Small intestine (tissue), 7 donors: ENCODE measurements at regions not wholly inside any gene's neighbourhood (a gene's known extent, or its start where the extent isn't known, plus 50 kb on each side); places are given as distances from the start of the nearest gene placed in this dataset.

ENCODE experiments used
- DNase-seq, 2 donors: peaks; one replicate each; pipeline versions ENCODE4 v3.0.0 to v3.0.0-alpha.2; 2013
- FAIRE-seq: peaks from 2 replicates; lab custom pipeline; 2012; peaks lifted over from hg19 to GRCh38; lab: Jason Lieb, UNC
- H3K27ac ChIP-seq, 3 donors: one replicate each; pipeline ENCODE4 v1.5.1; 2013; ENCODE audit warnings: low read length in 2 of 3, mild to moderate bottlenecking in 2 of 3, control low read depth in 1 of 3, inconsistent platforms in 1 of 3, low read depth in 1 of 3, moderate library complexity in 1 of 3
- H3K27me3 ChIP-seq, 3 donors: one replicate each; pipeline ENCODE4 v1.6.1; 2013; ENCODE audit warnings: low read length in 3 of 3, inconsistent platforms in 1 of 3; ENCODE audit not compliant: control insufficient read depth in 3 of 3, insufficient read depth in 3 of 3
- H3K36me3 ChIP-seq, 3 donors: one replicate each; pipeline ENCODE4 v1.6.1; 2013; ENCODE audit warnings: low read length in 3 of 3, inconsistent platforms in 1 of 3, low read depth in 1 of 3, mild to moderate bottlenecking in 1 of 3, moderate library complexity in 1 of 3; ENCODE audit not compliant: control insufficient read depth in 3 of 3, insufficient read depth in 2 of 3
- H3K4me1 ChIP-seq, 3 donors: one replicate each; pipeline ENCODE4 v1.6.1; 2013; ENCODE audit warnings: low read length in 2 of 3, inconsistent platforms in 1 of 3, low read depth in 1 of 3, mild to moderate bottlenecking in 1 of 3, moderate library complexity in 1 of 3; ENCODE audit not compliant: control insufficient read depth in 3 of 3, insufficient read depth in 2 of 3
- H3K4me3 ChIP-seq, 3 donors: one replicate each; pipeline ENCODE4 v1.5.1; 2013; ENCODE audit warnings: low read length in 3 of 3, control low read depth in 1 of 3, inconsistent platforms in 1 of 3, low read depth in 1 of 3, mild to moderate bottlenecking in 1 of 3, moderate library complexity in 1 of 3
- H3K9me3 ChIP-seq, 2 donors: one replicate each; pipeline ENCODE4 v1.6.1; 2013; ENCODE audit warnings: low read depth in 1 of 2, low read length in 1 of 2; ENCODE audit not compliant: control insufficient read depth in 2 of 2, insufficient read depth in 1 of 2
- WGBS, 3 donors: extraction: QIAGEN DNeasy Blood & Tissue Kit; methylation state at CpG; one replicate each; pipeline ENCODE4 v1.1.7; 2013; 5-methylcytosine and 5-hydroxymethylcytosine counted together
- donor health status: healthy with polysubstance abuse.
- donor health status: control.
- donor health status: control.
- donor health status: Bipolar disorder and iron deficiency.
- donor health status: healthy.

- no peaks in the 10 kb centered on the region for H3K36me3 ChIP-seq
Observed at GRCh38 chr2:65550246-65550645, 117.8 kb upstream of the SPRED2 start.

GRCh38 chr2:65549631-65550030, 117.2 kb upstream of the SPRED2 start:
- Histone ChIP-seq H3K9me3 (no peaks in the 10 kb centered on the region), H3K36me3 (no peaks in the 10 kb centered on the region), H3K27me3 (no peaks in the 10 kb centered on the region), H3K4me3 (no peak overlapping the region), H3K4me1 (peaks cover 0 to 14% (median 2%) of the 10 kb centered on the region in 3 donors), H3K27ac (no peak overlapping the region)
- DNase-seq (no peak), FAIRE-seq (no peak)
- 88 to 90% (median 88%) methylated on average over 4 of the region's 4 CpGs for WGBS, 3 donors

More at GRCh38 chr2:65550246-65550645, 117.8 kb upstream of the SPRED2 start:
- DNase-seq = no peak
- no peaks in the 10 kb centered on the region for H3K9me3 ChIP-seq
- H3K4me1 ChIP-seq = peaks cover 0 to 13% (median 2%) of the 10 kb centered on the region in 3 donors
- 66 to 71% (median 71%) methylated on average over 7 of the region's 7 CpGs for WGBS, 3 donors
- H3K27ac ChIP-seq = no peak overlapping the region
- no peak for FAIRE-seq
- H3K4me3 ChIP-seq = no peak overlapping the region
- H3K27me3 ChIP-seq = no peaks in the 10 kb centered on the region

GRCh38 chr2:65549257-65549627, 116.8 kb upstream of the SPRED2 start:
- Histone ChIP-seq H3K27ac (no peak overlapping the region), H3K27me3 (no peaks in the 10 kb centered on the region), H3K4me3 (no peak overlapping the region), H3K9me3 (no peaks in the 10 kb centered on the region), H3K4me1 (peaks cover 0 to 14% (median 2%) of the 10 kb centered on the region in 3 donors), H3K36me3 (no peaks in the 10 kb centered on the region)
- 90 to 100% (median 92%) methylated on average over 3 of the region's 3 CpGs for WGBS, 3 donors
- no peak for DNase-seq
- FAIRE-seq = no peak

- H3K4me1 ChIP-seq = peaks cover 0 to 14% (median 2%) of the 10 kb centered on the region in 3 donors
- 88 to 94% (median 91%) methylated on average over 7 of the region's 7 CpGs for WGBS, 3 donors
Observed at GRCh38 chr2:65548576-65549256, 116.3 kb upstream of the SPRED2 start.

GRCh38 chr2:65548064-65548463, 115.7 kb upstream of the SPRED2 start:
- no peak overlapping the region for H3K27ac ChIP-seq
- DNase-seq = no peak
- H3K36me3 ChIP-seq = no peaks in the 10 kb centered on the region
- H3K4me1 ChIP-seq = peaks cover 0 to 14% (median 2%) of the 10 kb centered on the region in 3 donors
- no peaks in the 10 kb centered on the region for H3K9me3 ChIP-seq
- no peak overlapping the region for H3K4me3 ChIP-seq
- H3K27me3 ChIP-seq = no peaks in the 10 kb centered on the region
- 87 to 88% (median 87%) methylated on average over 4 of the region's 4 CpGs for WGBS, 3 donors
- no peak for FAIRE-seq

More at GRCh38 chr2:65548576-65549256, 116.3 kb upstream of the SPRED2 start:
- no peaks in the 10 kb centered on the region for H3K9me3 ChIP-seq
- no peak overlapping the region for H3K4me3 ChIP-seq
- no peaks in the 10 kb centered on the region for H3K27me3 ChIP-seq
- FAIRE-seq = no peak
- no peak overlapping the region for H3K27ac ChIP-seq
- no peak for DNase-seq
- H3K36me3 ChIP-seq = no peaks in the 10 kb centered on the region

GRCh38 chr2:65545837-65546805, 113.7 kb upstream of the SPRED2 start:
- DNase-seq = peak; percentile 78 to 80

GRCh38 chr2:65541773-65542172, 109.4 kb upstream of the SPRED2 start:
- peaks cover 0 to 14% (median 2%) of the 10 kb centered on the region in 3 donors for H3K4me1 ChIP-seq
- 95% methylated on average over 6 of the region's 6 CpGs for WGBS, 3 donors
- no peak overlapping the region for H3K27ac ChIP-seq
- no peaks in the 10 kb centered on the region for H3K9me3 ChIP-seq
- no peaks in the 10 kb centered on the region for H3K27me3 ChIP-seq
- DNase-seq = no peak
- no peaks in the 10 kb centered on the region for H3K36me3 ChIP-seq
- no peak overlapping the region for H3K4me3 ChIP-seq
- FAIRE-seq = no peak

More at GRCh38 chr2:65545837-65546805, 113.7 kb upstream of the SPRED2 start:
- H3K9me3 ChIP-seq = no peaks in the 10 kb centered on the region
- H3K27me3 ChIP-seq = no peaks in the 10 kb centered on the region
- 70 to 81% (median 78%) methylated on average over 4 of the region's 4 CpGs for WGBS, 3 donors
- FAIRE-seq = no peak
- H3K4me1 ChIP-seq = peaks cover 0 to 14% (median 2%) of the 10 kb centered on the region in 3 donors
- peak overlapping the region in 2 of 3 donors; percentile 53 to 59 for H3K27ac ChIP-seq
- no peaks in the 10 kb centered on the region for H3K36me3 ChIP-seq
- H3K4me3 ChIP-seq = no peak overlapping the region

GRCh38 chr2:65539633-65540032, 107.2 kb upstream of the SPRED2 start:
- Histone ChIP-seq H3K4me3 (no peak overlapping the region), H3K36me3 (no peaks in the 10 kb centered on the region), H3K9me3 (no peaks in the 10 kb centered on the region), H3K4me1 (no peaks in the 10 kb centered on the region), H3K27me3 (no peaks in the 10 kb centered on the region), H3K27ac (no peak overlapping the region)
- DNase-seq (no peak), FAIRE-seq (no peak)
- 25 to 63% (median 46%) methylated on average over 4 of the region's 4 CpGs for WGBS, 3 donors
